PC-9 (cell line): ENCODE measurements at regions not wholly inside any gene's neighbourhood (a gene's known extent, or its start where the extent isn't known, plus 50 kb on each side); places are given as distances from the start of the nearest gene placed in this dataset.

ENCODE experiments used
- CTCF ChIP-seq: fragments of 200-600 bp; sonication (generic); conservative IDR thresholded peaks from 2 replicates; pipeline ENCODE4 v1.6.1; 2017; ENCODE audit warnings: mixed run types, antibody characterized with exemption, mild to moderate bottlenecking, moderate library complexity
- EZH2 ChIP-seq: fragments of 200-600 bp; sonication (generic); IDR thresholded peaks from 2 replicates; pipeline ENCODE4 v1.8.0; 2017; ENCODE audit warnings: antibody characterized with exemption, low read depth

GRCh38 chr9:14511452-14511851 lies 181.8 kb downstream of the ZDHHC21 start:
- no peak for TF ChIP-seq CTCF
- no peak for TF ChIP-seq EZH2
